Endothelial cell of umbilical vein (primary cell): ENCODE measurements at regions not wholly inside any gene's neighbourhood (a gene's known extent, or its start where the extent isn't known, plus 50 kb on each side); places are given as distances from the start of the nearest gene placed in this dataset.

Experiments used
- BruUV-seq: library from RNA; stranded (reverse); fragments of 400-500 nt; replicated peaks from 2 replicates; lab custom pipeline; 2021; lab: Mats Ljungman, UMichigan
- CTCF ChIA-PET: fragments of 300-600, 350-600 bp; sonication (Branson Sonifier 250); formaldehyde crosslinking; loops from one replicate; lab custom pipeline; 2021; ENCODE audit warnings: antibody characterized with exemption, inconsistent platforms; lab: Charles Lee
- POLR2A ChIA-PET: fragments of 300-600, 350-600 bp; sonication (Branson Sonifier 250); formaldehyde crosslinking; loops from one replicate; lab custom pipeline; 2021; ENCODE audit warnings: antibody characterized with exemption, inconsistent platforms; lab: Charles Lee
- DNase-seq: peaks from one replicate; pipeline ENCODE4 v3.0.0-alpha.2; 2011; ENCODE audit warnings: low read depth, low spot score
- FAIRE-seq: peaks from 2 replicates; lab custom pipeline; 2011; peaks lifted over from hg19 to GRCh38; lab: Jason Lieb, UNC
- H2AFZ ChIP-seq: 2 replicates; pipeline ENCODE4 v1.6.0; 2012; ENCODE audit warnings: low read depth, low read length, control low read depth, inconsistent platforms
- H3K27ac ChIP-seq: 2 replicates; pipeline ENCODE4 v1.5.1; 2011; ENCODE audit warnings: low read depth, mild to moderate bottlenecking, control low read depth, low read length, moderate library complexity; ENCODE audit not compliant: insufficient read depth
- H3K27me3 ChIP-seq, 2 experiments: 2 replicates each; pipeline versions ENCODE4 v1.6.0 to v1.6.1; 2011; ENCODE audit warnings: low read length in 2 of 2, mixed read lengths in 1 of 2; ENCODE audit not compliant: control insufficient read depth in 2 of 2, insufficient read depth in 2 of 2
- H3K36me3 ChIP-seq, 2 experiments: 2 replicates in 1 of 2; 3 replicates in 1 of 2; pipeline ENCODE4 v1.5.1; 2011; ENCODE audit warnings: low read length in 2 of 2, mild to moderate bottlenecking in 1 of 2, moderate library complexity in 1 of 2; ENCODE audit not compliant: control insufficient read depth in 2 of 2, insufficient read depth in 2 of 2; ENCODE audit errors: extremely low read depth in 1 of 2
- H3K4me1 ChIP-seq: 3 replicates; pipeline ENCODE4 v1.5.1; 2011; ENCODE audit warnings: mild to moderate bottlenecking, low read length; ENCODE audit not compliant: control insufficient read depth, insufficient read depth; ENCODE audit errors: extremely low read depth
- H3K4me2 ChIP-seq: 2 replicates; pipeline ENCODE4 v1.6.1; 2011; ENCODE audit warnings: low read length, control low read depth, mixed read lengths; ENCODE audit not compliant: insufficient read depth
- H3K4me3 ChIP-seq, 3 experiments: fragments of 200-600 bp in 1 of 3; sonication (generic), shearing (Covaris generic) in 1 of 3; replicated peaks in 1 of 3; 2 replicates each; pipeline ENCODE4 v1.5.1; 2011 to 2016; ENCODE audit warnings: control low read depth in 3 of 3, low read length in 3 of 3, mild to moderate bottlenecking in 2 of 3, inconsistent platforms in 1 of 3, low read depth in 1 of 3, moderate library complexity in 1 of 3; ENCODE audit not compliant: insufficient read depth in 1 of 3
- H3K79me2 ChIP-seq: 2 replicates; pipeline ENCODE4 v1.6.0; 2012; ENCODE audit warnings: low read length, inconsistent platforms; ENCODE audit not compliant: control insufficient read depth, insufficient read depth
- H3K9ac ChIP-seq: replicated peaks from 2 replicates; pipeline ENCODE3; 2011; ENCODE audit warnings: low read length, control low read depth; ENCODE audit not compliant: insufficient read depth; ENCODE audit errors: extremely low read depth
- H3K9me1 ChIP-seq: replicated peaks from 3 replicates; pipeline ENCODE4 v1.6.0; 2011; ENCODE audit warnings: mild to moderate bottlenecking, low read length; ENCODE audit not compliant: control insufficient read depth, insufficient read depth; ENCODE audit errors: extremely low read depth
- H3K9me3 ChIP-seq: replicated peaks from 2 replicates; pipeline ENCODE4 v1.5.1; 2012; ENCODE audit warnings: low read length, inconsistent platforms; ENCODE audit not compliant: control insufficient read depth, insufficient read depth
- H4K20me1 ChIP-seq: replicated peaks from 2 replicates; pipeline ENCODE3; 2011; ENCODE audit warnings: mild to moderate bottlenecking, low read length; ENCODE audit not compliant: control insufficient read depth, insufficient read depth; ENCODE audit errors: extremely low read depth
- CTCF ChIP-seq, 2 donors: IDR thresholded peaks; 1 replicate in 1 of 2; 2 replicates in 1 of 2; pipeline ENCODE4 v1.5.1; 2011; ENCODE audit warnings: low read length in 2 of 2, mild to moderate bottlenecking in 2 of 2, moderate library complexity in 2 of 2, control low read depth in 1 of 2, inconsistent platforms in 1 of 2, low read depth in 1 of 2; ENCODE audit not compliant: insufficient read depth in 1 of 2; ENCODE audit errors: extremely low read depth in 1 of 2
- EZH2 ChIP-seq: IDR thresholded peaks from 2 replicates; pipeline ENCODE4 v1.6.1; 2012; ENCODE audit warnings: borderline replicate concordance, low read depth, mild to moderate bottlenecking, moderate library complexity, low read length, inconsistent platforms; ENCODE audit not compliant: severe bottlenecking
- FOS ChIP-seq: IDR thresholded peaks from 2 replicates; pipeline ENCODE4 v1.6.1; 2011; ENCODE audit warnings: mild to moderate bottlenecking, low read length, moderate library complexity, borderline replicate concordance; ENCODE audit not compliant: insufficient read depth
- GATA2 ChIP-seq: IDR thresholded peaks from 2 replicates; pipeline ENCODE4 v1.7.0; 2011; ENCODE audit warnings: low read depth, mild to moderate bottlenecking, moderate library complexity, mixed read lengths, low read length; ENCODE audit not compliant: insufficient read length, insufficient read depth
- JUN ChIP-seq: IDR thresholded peaks from 2 replicates; pipeline ENCODE4 v1.6.1; 2011; ENCODE audit warnings: borderline replicate concordance, low read depth; ENCODE audit not compliant: insufficient read length, insufficient read depth
- MAX ChIP-seq: IDR thresholded peaks from 2 replicates; pipeline ENCODE4 v1.6.1; 2011; ENCODE audit not compliant: insufficient read depth, insufficient read length
- MYC ChIP-seq: IDR thresholded peaks from one replicate; pipeline ENCODE4 v1.6.1; 2011; ENCODE audit warnings: mild to moderate bottlenecking, low read depth, low read length
- POLR2A ChIP-seq: IDR thresholded peaks from 2 replicates; pipeline ENCODE4 v1.6.1; 2012; ENCODE audit warnings: low read depth, mild to moderate bottlenecking, control low read depth, low read length
- POLR2AphosphoS5 ChIP-seq: IDR thresholded peaks from 2 replicates; pipeline ENCODE4 v1.6.1; 2012; ENCODE audit warnings: low read depth, mild to moderate bottlenecking, control low read depth, low read length, moderate library complexity; ENCODE audit not compliant: insufficient read depth
- dilution Hi-C: fragments of 300-500 bp; cut with MboI; formaldehyde crosslinking; loops from one replicate; pipeline ENCODE4 v1.15.0; 2019; ENCODE audit warnings: low sequenced_read_pairs; ENCODE audit not compliant: extremely low pct_ligation_motif_present
- intact Hi-C: fragments of 100-400 bp; cut with micrococcal nuclease; formaldehyde crosslinking; loops from one replicate; pipeline ENCODE4 v1.10.0; 2022

GRCh38 chr6:81373414-81373813 is 379.1 kb downstream of the TENT5A start:
- H3K9me3 ChIP-seq = no peaks in the 10 kb centered on the region
- POLR2A ChIA-PET = no interaction called here
- FAIRE-seq (no peak), DNase-seq (no peak)
- H2AFZ ChIP-seq = no peak overlapping the region
- TF ChIP-seq CTCF (IDR thresholded peaks at IDR 0.05; ENCODE audit: extremely low read depth in 1 of 2, insufficient read depth in 1 of 2, low read depth in 1 of 2, low read length in 2 of 2) (no peak), MYC (no peak), FOS (no peak), POLR2A (no peak), GATA2 (no peak), POLR2AphosphoS5 (no peak), JUN (no peak), MAX (no peak), EZH2 (no peak)
- H3K36me3 ChIP-seq = no peaks in the 10 kb centered on the region
- H4K20me1 ChIP-seq = no peaks in the 10 kb centered on the region
- intact Hi-C loops (no loop called here), dilution Hi-C loops (no loop called here)
- H3K79me2 ChIP-seq = no peaks in the 10 kb centered on the region
- H3K9me1 ChIP-seq = no peaks in the 10 kb centered on the region
- no peaks in the 10 kb centered on the region for H3K27me3 ChIP-seq
- H3K9ac ChIP-seq = no peak overlapping the region
- BruUV-seq = no TSS peak
- H3K4me3 ChIP-seq = no peak overlapping the region
- H3K27ac ChIP-seq = no peak overlapping the region
- H3K4me1 ChIP-seq = no peaks in the 10 kb centered on the region
- no peak overlapping the region for H3K4me2 ChIP-seq
- CTCF ChIA-PET = interaction anchor here (1.2 kb wide), 1 partner anchor 20 kb away, joined by 3 read pairs; no protein-coding TSS in a partner anchor
